Caco-2 (cell line): ENCODE measurements at regions not wholly inside any gene's neighbourhood (a gene's known extent, or its start where the extent isn't known, plus 50 kb on each side); places are given as distances from the start of the nearest gene placed in this dataset.

ENCODE experiments used
- BruUV-seq: library from RNA; stranded (reverse); fragments of 400-500 nt; replicated peaks from 2 replicates; lab custom pipeline; 2021; lab: Mats Ljungman, UMichigan
- CTCF ChIA-PET: fragments of 300-600 bp; sonication (Branson Sonifier 250); formaldehyde crosslinking; loops from one replicate; lab custom pipeline; 2022; ENCODE audit warnings: antibody characterized with exemption; lab: Charles Lee
- POLR2A ChIA-PET: fragments of 300-600 bp; sonication (Branson Sonifier 250); formaldehyde crosslinking; loops from one replicate; lab custom pipeline; 2022; ENCODE audit warnings: antibody characterized with exemption; lab: Charles Lee
- DNase-seq, 2 experiments: peaks; one replicate each; pipeline versions ENCODE4 v3.0.0 to v3.0.0-alpha.2; 2020 to 2022
- H3K27me3 ChIP-seq: replicated peaks from 2 replicates; pipeline ENCODE4 v1.6.0; 2011; ENCODE audit warnings: low read length; ENCODE audit not compliant: control insufficient read depth, insufficient read depth
- H3K36me3 ChIP-seq: 2 replicates; pipeline ENCODE4 v1.5.1; 2011; ENCODE audit warnings: low read length; ENCODE audit not compliant: control insufficient read depth, insufficient read depth
- H3K4me1 ChIP-seq: fragments of 250-450 bp; sonication (Bioruptor Pico); 2 replicates; pipeline ENCODE4 v1.5.1; 2020; ENCODE audit warnings: mild to moderate bottlenecking
- H3K4me3 ChIP-seq: 2 replicates; pipeline ENCODE4 v1.5.1; 2011; ENCODE audit warnings: low read depth, mild to moderate bottlenecking, control low read depth, low read length
- H3K9me3 ChIP-seq: fragments of 250-450 bp; sonication (Bioruptor Pico); 2 replicates; pipeline ENCODE4 v1.5.1; 2020; ENCODE audit warnings: mild to moderate bottlenecking, moderate library complexity
- H3K27ac Mint-ChIP-seq: one replicate; pipeline ENCODE4 v1.8.0; 2022; ENCODE audit warnings: mixed read lengths; ENCODE audit not compliant: unreplicated experiment
- H3K27me3 Mint-ChIP-seq: one replicate; pipeline ENCODE4 v1.8.0; 2022; ENCODE audit warnings: mixed read lengths; ENCODE audit not compliant: insufficient read depth, unreplicated experiment
- H3K36me3 Mint-ChIP-seq: one replicate; pipeline ENCODE4 v1.8.0; 2022; ENCODE audit warnings: mild to moderate bottlenecking, mixed read lengths; ENCODE audit not compliant: insufficient read depth, unreplicated experiment
- H3K4me1 Mint-ChIP-seq: one replicate; pipeline ENCODE4 v1.8.0; 2022; ENCODE audit warnings: low read depth, mixed read lengths; ENCODE audit not compliant: unreplicated experiment
- H3K4me3 Mint-ChIP-seq: one replicate; pipeline ENCODE4 v1.8.0; 2022; ENCODE audit warnings: mild to moderate bottlenecking, moderate library complexity, mixed read lengths; ENCODE audit not compliant: unreplicated experiment
- H3K9me3 Mint-ChIP-seq: one replicate; pipeline ENCODE4 v1.8.0; 2022; ENCODE audit warnings: mixed read lengths; ENCODE audit not compliant: unreplicated experiment
- intact Hi-C: fragments of 100-400 bp; cut with micrococcal nuclease; formaldehyde crosslinking; loops from one replicate; pipeline ENCODE4 v1.10.0; 2022; ENCODE audit not compliant: unreplicated experiment
- TF ChIP-seq, protein P1 (sequence below), 2 experiments: fragments of 200-600 bp in 1 of 2; IDR thresholded peaks; 1 replicate in 1 of 2; 2 replicates in 1 of 2; pipeline versions ENCODE4 v1.5.1 to v1.8.0; 2011 to 2022; ENCODE audit warnings: antibody characterized with exemption in 1 of 2, control low read depth in 1 of 2, inconsistent platforms in 1 of 2, low read depth in 1 of 2, low read length in 1 of 2, mild to moderate bottlenecking in 1 of 2, moderate library complexity in 1 of 2; ENCODE audit not compliant: insufficient read depth in 1 of 2, severe bottlenecking in 1 of 2, unreplicated experiment in 1 of 2

DNA sequence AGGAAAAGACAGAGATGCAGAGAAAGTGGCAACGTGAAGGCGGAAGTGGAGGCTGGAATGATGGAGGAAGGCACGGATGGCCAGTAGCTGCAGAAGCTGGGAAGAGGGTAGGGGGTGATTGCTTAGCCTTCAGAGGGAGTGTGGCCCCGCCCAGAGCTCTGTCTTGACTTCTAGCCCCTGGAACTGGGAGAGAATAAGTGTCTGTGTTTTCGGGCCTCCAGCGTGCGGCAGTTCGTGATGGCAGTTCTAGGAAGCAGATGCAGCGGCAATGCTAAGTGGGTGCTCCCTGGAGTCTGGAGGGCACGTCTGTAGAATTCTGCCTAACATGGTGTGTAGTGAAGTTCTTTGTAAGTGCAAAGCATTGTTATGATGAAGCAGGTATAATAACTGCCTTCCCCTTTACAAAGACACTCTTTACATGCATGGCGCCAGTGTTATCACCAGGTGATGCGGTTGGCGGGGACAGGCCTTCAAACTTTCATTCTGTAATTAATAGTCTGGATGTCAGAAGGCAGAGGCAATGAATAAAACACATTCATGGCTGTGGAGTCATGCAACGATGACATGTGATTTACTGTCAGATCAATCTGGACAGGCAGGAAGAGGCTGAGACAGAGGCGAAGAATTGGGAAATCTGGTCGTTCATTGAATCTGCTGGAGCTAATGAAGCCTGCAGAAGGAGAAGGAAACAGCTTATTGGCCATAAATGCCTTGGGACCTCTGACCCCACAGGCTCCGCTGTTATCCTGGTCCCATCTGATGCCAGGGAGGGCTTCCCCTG, 228.6 kb downstream of the GLRX3 start:
- Histone ChIP-seq H3K4me3 (no peak overlapping the region), H3K27me3 (no peaks in the 10 kb centered on the region), H3K4me1 (no peaks in the 10 kb centered on the region), H3K9me3 (no peaks in the 10 kb centered on the region), H3K36me3 (no peaks in the 10 kb centered on the region)
- BruUV-seq, result no TSS peak
- intact Hi-C loops, result no loop called here
- Mint-ChIP-seq H3K4me3 (no peak overlapping the region), H3K4me1 (no peaks in the 10 kb centered on the region), H3K36me3 (no peaks in the 10 kb centered on the region), H3K9me3 (peaks cover 46% of the 10 kb centered on the region), H3K27me3 (peaks cover 4% of the 10 kb centered on the region), H3K27ac (no peak overlapping the region)
- POLR2A ChIA-PET, result no interaction called here
- TF ChIP-seq, protein P1, sequence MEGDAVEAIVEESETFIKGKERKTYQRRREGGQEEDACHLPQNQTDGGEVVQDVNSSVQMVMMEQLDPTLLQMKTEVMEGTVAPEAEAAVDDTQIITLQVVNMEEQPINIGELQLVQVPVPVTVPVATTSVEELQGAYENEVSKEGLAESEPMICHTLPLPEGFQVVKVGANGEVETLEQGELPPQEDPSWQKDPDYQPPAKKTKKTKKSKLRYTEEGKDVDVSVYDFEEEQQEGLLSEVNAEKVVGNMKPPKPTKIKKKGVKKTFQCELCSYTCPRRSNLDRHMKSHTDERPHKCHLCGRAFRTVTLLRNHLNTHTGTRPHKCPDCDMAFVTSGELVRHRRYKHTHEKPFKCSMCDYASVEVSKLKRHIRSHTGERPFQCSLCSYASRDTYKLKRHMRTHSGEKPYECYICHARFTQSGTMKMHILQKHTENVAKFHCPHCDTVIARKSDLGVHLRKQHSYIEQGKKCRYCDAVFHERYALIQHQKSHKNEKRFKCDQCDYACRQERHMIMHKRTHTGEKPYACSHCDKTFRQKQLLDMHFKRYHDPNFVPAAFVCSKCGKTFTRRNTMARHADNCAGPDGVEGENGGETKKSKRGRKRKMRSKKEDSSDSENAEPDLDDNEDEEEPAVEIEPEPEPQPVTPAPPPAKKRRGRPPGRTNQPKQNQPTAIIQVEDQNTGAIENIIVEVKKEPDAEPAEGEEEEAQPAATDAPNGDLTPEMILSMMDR (IDR thresholded peaks at IDR 0.05; ENCODE audit: insufficient read depth in 1 of 2, low read depth in 1 of 2, low read length in 1 of 2, severe bottlenecking in 1 of 2, unreplicated experiment in 1 of 2), result no peak
- CTCF ChIA-PET, result no interaction called here
- DNase-seq, result no peak

DNA sequence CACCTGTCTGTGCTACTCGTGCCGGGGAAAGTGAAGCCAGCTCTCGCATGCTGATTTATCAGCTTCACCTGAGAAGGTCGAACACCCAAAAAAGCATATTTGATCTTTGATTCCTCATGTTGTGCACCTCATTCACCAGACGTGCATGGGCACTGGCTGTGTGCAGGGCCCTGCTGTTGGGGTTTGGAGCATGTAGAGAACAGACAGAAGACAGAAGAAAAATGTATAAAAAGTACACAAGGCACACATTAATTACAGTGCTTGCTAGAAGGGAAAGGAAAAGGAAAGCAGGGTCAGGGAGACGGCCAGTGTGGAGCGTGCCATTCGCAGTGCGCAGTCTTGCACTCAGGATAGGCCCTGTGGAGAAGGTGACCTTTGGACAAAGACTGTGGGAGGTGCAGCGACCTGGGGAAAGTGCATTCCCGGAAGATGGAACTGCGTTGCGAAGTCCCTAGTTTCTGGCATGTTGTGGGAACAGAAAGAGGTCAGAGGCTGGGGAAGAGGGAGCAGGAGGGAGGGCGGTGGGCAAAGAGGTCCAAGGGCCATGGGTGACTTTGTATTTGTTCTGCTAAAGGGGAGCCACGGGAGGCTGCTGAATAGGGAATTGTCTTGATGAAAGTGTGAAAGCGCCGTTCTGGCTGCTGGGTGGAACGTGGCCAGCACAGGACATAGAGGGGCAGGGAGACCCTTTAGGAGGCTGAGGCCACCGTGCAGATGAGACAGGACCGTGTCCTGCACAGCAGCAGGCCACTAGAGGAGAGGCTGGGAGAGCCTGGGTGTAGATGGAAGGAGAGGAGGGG, 232.8 kb downstream of the GLRX3 start:
- Histone ChIP-seq H3K4me1 (no peaks in the 10 kb centered on the region), H3K4me3 (no peak overlapping the region), H3K36me3 (no peaks in the 10 kb centered on the region), H3K27me3 (no peaks in the 10 kb centered on the region), H3K9me3 (no peaks in the 10 kb centered on the region)
- Mint-ChIP-seq H3K9me3 (peaks cover 26% of the 10 kb centered on the region), H3K36me3 (no peaks in the 10 kb centered on the region), H3K4me3 (no peak overlapping the region), H3K27me3 (no peaks in the 10 kb centered on the region), H3K4me1 (no peaks in the 10 kb centered on the region), H3K27ac (peak overlapping the region; percentile 42)
- BruUV-seq, result no TSS peak
- TF ChIP-seq, protein P1 (IDR thresholded peaks at IDR 0.05; ENCODE audit: insufficient read depth in 1 of 2, low read depth in 1 of 2, low read length in 1 of 2, severe bottlenecking in 1 of 2, unreplicated experiment in 1 of 2), result no peak
- CTCF ChIA-PET, result no interaction called here
- POLR2A ChIA-PET, result no interaction called here
- DNase-seq, result no peak
- intact Hi-C loops, result no loop called here

DNA sequence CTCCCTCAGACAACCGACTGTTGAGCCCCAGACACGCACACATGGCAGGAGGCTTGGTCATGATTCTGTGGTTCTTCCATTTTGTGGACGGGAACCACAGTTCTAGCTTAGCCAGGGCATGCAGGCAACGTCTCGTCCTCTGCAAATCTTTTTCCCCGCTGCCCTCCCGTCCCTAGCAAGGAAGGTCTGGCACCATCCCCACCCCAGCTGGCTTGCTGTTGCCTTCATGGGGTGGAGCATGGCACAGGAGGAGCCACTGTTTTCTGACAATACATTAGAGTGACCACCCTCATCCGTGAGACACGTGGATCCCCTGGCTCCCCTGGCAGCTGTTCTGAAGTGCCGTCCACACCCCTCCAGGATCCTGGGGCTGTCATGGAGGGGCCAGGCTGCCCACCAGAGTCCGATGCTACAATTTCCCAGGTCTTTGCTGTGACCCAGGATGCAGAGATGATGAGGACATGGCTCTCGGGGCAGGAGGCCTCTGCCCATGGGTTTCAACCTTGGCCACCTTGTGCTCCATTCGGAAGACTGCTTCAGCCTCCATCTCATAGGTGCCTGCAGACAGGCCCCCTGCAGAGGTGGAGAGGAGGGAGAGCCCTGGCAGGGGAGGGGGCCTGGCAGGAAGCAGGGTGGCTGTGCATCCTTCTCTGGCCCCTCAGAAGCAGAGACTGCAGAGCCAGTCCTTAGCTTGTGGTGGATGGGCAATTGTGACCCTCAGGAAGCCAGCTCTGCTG, 233.6 kb downstream of the GLRX3 start:
- no TSS peak for BruUV-seq
- intact Hi-C loops, result no loop called here
- no peak overlapping the region for H3K4me3 Mint-ChIP-seq
- Histone ChIP-seq H3K36me3 (no peaks in the 10 kb centered on the region), H3K9me3 (no peaks in the 10 kb centered on the region), H3K27me3 (no peaks in the 10 kb centered on the region), H3K4me3 (no peak overlapping the region), H3K4me1 (no peaks in the 10 kb centered on the region)
- no peak overlapping the region for H3K27ac Mint-ChIP-seq
- H3K27me3 Mint-ChIP-seq, result no peaks in the 10 kb centered on the region
- no peaks in the 10 kb centered on the region for H3K36me3 Mint-ChIP-seq
- no peaks in the 10 kb centered on the region for H3K4me1 Mint-ChIP-seq
- CTCF ChIA-PET, result no interaction called here
- no peak for DNase-seq
- peaks cover 18% of the 10 kb centered on the region for H3K9me3 Mint-ChIP-seq
- POLR2A ChIA-PET, result no interaction called here
- TF ChIP-seq, protein P1 (IDR thresholded peaks at IDR 0.05; ENCODE audit: insufficient read depth in 1 of 2, low read depth in 1 of 2, low read length in 1 of 2, severe bottlenecking in 1 of 2, unreplicated experiment in 1 of 2), result no peak
